ENCODE measurements at regions not wholly inside any gene's neighbourhood (a gene's known extent, or its start where the extent isn't known, plus 50 kb on each side); places are given as distances from the start of the nearest gene placed in this dataset.
A peak's percentile ranks its signal among the peaks of the same experiment; 100 is the strongest.
"Not testable (repeated sequence)": the region's sequence is repeated elsewhere in the genome, so short reads cannot be mapped to it uniquely, and the experiment has no call there.

DNA sequence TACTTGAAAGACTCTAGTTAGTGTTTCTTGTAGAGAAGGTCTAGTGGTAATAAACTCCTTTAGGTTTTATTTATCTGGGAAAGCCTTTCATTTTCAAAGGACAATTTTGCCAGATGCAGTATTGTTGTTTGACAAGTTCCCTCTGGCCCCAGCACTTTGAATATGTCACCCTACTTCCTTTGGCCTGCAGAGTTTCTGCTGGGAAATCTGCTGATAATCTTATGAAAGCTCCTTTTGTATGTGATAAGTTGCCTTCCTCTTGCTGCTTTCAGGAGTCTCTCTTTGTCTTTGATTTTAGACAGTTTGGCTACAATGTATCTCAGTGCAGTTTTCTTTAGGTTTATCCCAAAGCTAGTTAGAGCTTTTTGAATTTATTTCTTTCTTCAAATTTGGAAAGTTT is 106.2 kb upstream of the L3MBTL4 start:
- Histone ChIP-seq H3K36me3 (no peaks in the 10 kb centered on the region), H3K9me3 (no peaks in the 10 kb centered on the region), H3K27ac (no peak overlapping the region), H3K27me3 (no peaks in the 10 kb centered on the region), H3K9ac (ENCODE audit: low read depth in 2 of 2, low read length in 2 of 2) (no peak overlapping the region), H3K4me1 (no peaks in the 10 kb centered on the region), H3K4me3 (no peak overlapping the region)
- TF ChIP-seq, protein P1, sequence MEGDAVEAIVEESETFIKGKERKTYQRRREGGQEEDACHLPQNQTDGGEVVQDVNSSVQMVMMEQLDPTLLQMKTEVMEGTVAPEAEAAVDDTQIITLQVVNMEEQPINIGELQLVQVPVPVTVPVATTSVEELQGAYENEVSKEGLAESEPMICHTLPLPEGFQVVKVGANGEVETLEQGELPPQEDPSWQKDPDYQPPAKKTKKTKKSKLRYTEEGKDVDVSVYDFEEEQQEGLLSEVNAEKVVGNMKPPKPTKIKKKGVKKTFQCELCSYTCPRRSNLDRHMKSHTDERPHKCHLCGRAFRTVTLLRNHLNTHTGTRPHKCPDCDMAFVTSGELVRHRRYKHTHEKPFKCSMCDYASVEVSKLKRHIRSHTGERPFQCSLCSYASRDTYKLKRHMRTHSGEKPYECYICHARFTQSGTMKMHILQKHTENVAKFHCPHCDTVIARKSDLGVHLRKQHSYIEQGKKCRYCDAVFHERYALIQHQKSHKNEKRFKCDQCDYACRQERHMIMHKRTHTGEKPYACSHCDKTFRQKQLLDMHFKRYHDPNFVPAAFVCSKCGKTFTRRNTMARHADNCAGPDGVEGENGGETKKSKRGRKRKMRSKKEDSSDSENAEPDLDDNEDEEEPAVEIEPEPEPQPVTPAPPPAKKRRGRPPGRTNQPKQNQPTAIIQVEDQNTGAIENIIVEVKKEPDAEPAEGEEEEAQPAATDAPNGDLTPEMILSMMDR (IDR thresholded peaks at IDR 0.05): no peak
- no peak for DNase-seq
- intact Hi-C loops (cut with DNase I): no loop called here

DNA sequence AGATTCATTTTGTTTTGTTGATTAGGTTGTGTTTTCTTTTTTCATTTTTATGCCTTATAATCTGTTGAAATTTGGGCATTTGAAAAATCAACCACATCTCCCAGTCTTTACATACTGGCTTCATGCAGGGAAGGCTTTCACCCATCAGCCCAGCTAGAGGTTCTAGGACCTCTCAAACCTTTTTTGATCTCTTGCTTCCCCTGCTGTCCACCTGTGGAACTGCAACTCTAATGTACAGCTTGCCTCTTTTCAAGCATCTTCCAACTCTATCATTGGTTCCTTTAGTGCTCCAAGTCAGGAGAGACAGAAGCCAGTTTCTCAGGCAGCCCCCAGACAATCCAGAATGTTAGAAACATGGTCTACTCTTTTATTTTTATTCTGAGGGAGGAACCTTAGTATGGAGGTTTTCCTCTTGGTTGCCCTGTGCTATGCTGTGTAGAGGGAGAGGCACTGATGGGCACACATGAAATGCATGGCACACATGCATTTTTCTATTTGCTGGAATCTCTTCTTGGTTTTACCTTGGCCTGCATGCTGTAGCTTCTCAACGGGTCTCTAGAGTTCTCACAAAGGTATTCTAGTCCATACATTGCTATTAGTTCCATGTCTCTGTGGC is 107.2 kb upstream of the L3MBTL4 start:
- TF ChIP-seq, protein P1 (IDR thresholded peaks at IDR 0.05): peak; percentile 81
- peak; percentile 56 for DNase-seq
- no peak overlapping the region for H3K9ac ChIP-seq (ENCODE audit: low read depth in 2 of 2, low read length in 2 of 2)

DNA sequence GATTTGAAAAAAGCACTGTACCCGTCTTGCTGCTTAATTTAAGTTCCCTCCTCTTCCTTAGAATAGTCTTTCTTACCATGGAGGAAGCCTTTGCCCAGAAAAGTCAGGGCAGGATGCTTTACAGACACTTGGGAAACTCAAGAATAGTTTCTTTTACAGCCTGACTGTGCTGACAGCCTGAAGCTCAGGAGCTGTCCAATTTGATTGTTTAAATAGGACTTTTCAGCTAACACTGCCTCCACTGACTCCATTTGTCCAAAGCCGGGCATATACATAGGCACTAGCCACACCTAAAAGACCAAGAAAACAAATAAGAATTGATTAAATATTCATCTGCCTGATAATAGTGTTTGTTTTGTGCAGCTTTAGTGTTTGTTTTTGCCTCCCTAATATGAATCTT is 110.9 kb upstream of the L3MBTL4 start:
- TF ChIP-seq, protein P1 (IDR thresholded peaks at IDR 0.05): no peak

More for the DNA sequence above, 107.2 kb upstream of the L3MBTL4 start:
- intact Hi-C loops (cut with DNase I): no loop called here
- H3K9me3 ChIP-seq: no peaks in the 10 kb centered on the region
- H3K27ac ChIP-seq: no peak overlapping the region
- H3K36me3 ChIP-seq: no peaks in the 10 kb centered on the region
- H3K4me3 ChIP-seq: no peak overlapping the region
- H3K27me3 ChIP-seq: no peaks in the 10 kb centered on the region
- no peaks in the 10 kb centered on the region for H3K4me1 ChIP-seq

DNA sequence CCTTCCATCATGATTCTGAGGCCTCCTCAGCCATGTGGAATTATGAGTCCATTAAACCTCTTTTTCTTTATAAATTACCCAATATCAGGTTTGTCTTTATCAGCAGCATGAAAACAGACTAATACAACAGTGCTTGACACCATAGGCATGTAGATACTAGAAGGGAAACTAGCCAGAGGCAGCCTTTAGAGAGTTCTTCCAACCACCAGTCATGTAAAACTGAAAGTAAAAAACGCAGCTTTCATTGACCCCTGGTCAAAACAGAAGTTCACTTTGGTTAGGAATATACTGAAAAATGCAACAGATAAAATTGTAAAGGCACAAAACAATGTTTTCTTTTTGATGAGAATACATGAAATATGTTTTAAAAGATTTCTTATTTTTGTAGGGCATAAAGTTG is 122.8 kb upstream of the L3MBTL4 start:
- no peak for DNase-seq
- Histone ChIP-seq H3K27me3 (no peaks in the 10 kb centered on the region), H3K4me3 (no peak overlapping the region), H3K36me3 (no peaks in the 10 kb centered on the region), H3K9ac (ENCODE audit: low read depth in 2 of 2, low read length in 2 of 2) (no peak overlapping the region), H3K9me3 (no peaks in the 10 kb centered on the region), H3K4me1 (no peaks in the 10 kb centered on the region), H3K27ac (no peak overlapping the region)
- intact Hi-C loops (cut with DNase I): no loop called here
- TF ChIP-seq, protein P1 (IDR thresholded peaks at IDR 0.05): no peak

More for the DNA sequence above, 110.9 kb upstream of the L3MBTL4 start:
- Histone ChIP-seq H3K9me3 (no peaks in the 10 kb centered on the region), H3K27me3 (no peaks in the 10 kb centered on the region), H3K27ac (no peak overlapping the region), H3K4me1 (no peaks in the 10 kb centered on the region), H3K36me3 (no peaks in the 10 kb centered on the region), H3K9ac (ENCODE audit: low read depth in 2 of 2, low read length in 2 of 2) (no peak overlapping the region), H3K4me3 (no peak overlapping the region)
- intact Hi-C loops (cut with DNase I): no loop called here
- no peak for DNase-seq

- H3K9me3 ChIP-seq; H3K9ac ChIP-seq (ENCODE audit: low read depth in 2 of 2, low read length in 2 of 2); H3K27ac ChIP-seq; DNase-seq; H3K36me3 ChIP-seq; H3K27me3 ChIP-seq; H3K4me1 ChIP-seq; H3K4me3 ChIP-seq: not testable (repeated sequence)
- intact Hi-C loops (cut with DNase I): loop anchor here (10.0 kb wide), 1 partner anchor 484 kb away; no protein-coding TSS in a partner anchor
These were observed 126.5 kb upstream of the L3MBTL4 start for GRCh38 chr18:6541131-6541679.

GRCh38 chr18:6542296-6542695 is 127.6 kb upstream of the L3MBTL4 start:
- no peaks in the 10 kb centered on the region for H3K9me3 ChIP-seq
- no peaks in the 10 kb centered on the region for H3K4me1 ChIP-seq
- no peak for DNase-seq
- TF ChIP-seq, protein P1 (IDR thresholded peaks at IDR 0.05): no peak
- H3K36me3 ChIP-seq: no peaks in the 10 kb centered on the region
- H3K27me3 ChIP-seq: no peaks in the 10 kb centered on the region
- H3K9ac ChIP-seq (ENCODE audit: low read depth in 2 of 2, low read length in 2 of 2): no peak overlapping the region
- no peak overlapping the region for H3K4me3 ChIP-seq
- intact Hi-C loops (cut with DNase I): loop anchor here (2.0 to 10.0 kb wide), 2 partner anchors 345 to 483 kb away; no protein-coding TSS in a partner anchor
- no peak overlapping the region for H3K27ac ChIP-seq

Measured in colonic mucosa (tissue), 4 donors.